Right atrium auricular region (tissue), 2 donors: ENCODE measurements at regions not wholly inside any gene's neighbourhood (a gene's known extent, or its start where the extent isn't known, plus 50 kb on each side); places are given as distances from the start of the nearest gene placed in this dataset.

ENCODE experiments used
- DNase-seq: peaks from one replicate; pipeline ENCODE4 v3.0.0-alpha.2; 2019; ENCODE audit warnings: low spot score
- H3K27ac ChIP-seq, 2 donors: fragments of 200-600 bp; sonication (generic); 1 replicate in 1 of 2; 2 replicates in 1 of 2; pipeline ENCODE4 v1.5.1; 2016 to 2019
- H3K27me3 ChIP-seq, 2 donors: fragments of 200-600 bp; sonication (generic); one replicate each; pipeline versions ENCODE4 v1.5.1 to v1.6.0; 2017 to 2019
- H3K36me3 ChIP-seq: fragments of 200-600 bp; sonication (generic); one replicate; pipeline ENCODE4 v1.5.1; 2016
- H3K4me1 ChIP-seq, 2 donors: fragments of 200-600 bp; sonication (generic); one replicate each; pipeline versions ENCODE4 v1.5.1 to v1.6.0; 2017 to 2019
- H3K4me3 ChIP-seq, 2 donors: fragments of 200-600 bp; sonication (generic); 1 replicate in 1 of 2; 2 replicates in 1 of 2; pipeline ENCODE4 v1.5.1; 2017 to 2019; ENCODE audit warnings: mild to moderate bottlenecking in 1 of 2, moderate library complexity in 1 of 2
- H3K9me3 ChIP-seq, 2 donors: fragments of 200-600 bp; sonication (generic); one replicate each; pipeline ENCODE4 v1.5.1; 2019
- CTCF ChIP-seq, 2 donors: fragments of 200-600 bp; sonication (generic); IDR thresholded peaks; one replicate each; pipeline ENCODE4 v1.5.1; 2019; ENCODE audit warnings: antibody characterized with exemption in 2 of 2

- H3K9me3 ChIP-seq, result peaks cover 0 to 10% of the 10 kb centered on the region in 2 donors
- no peaks in the 10 kb centered on the region for H3K36me3 ChIP-seq
- H3K4me1 ChIP-seq, result no peaks in the 10 kb centered on the region
- TF ChIP-seq CTCF (IDR thresholded peaks at IDR 0.05), result no peak
- DNase-seq, result no peak
- H3K4me3 ChIP-seq, result no peak overlapping the region
- H3K27ac ChIP-seq, result no peak overlapping the region
- H3K27me3 ChIP-seq, result no peaks in the 10 kb centered on the region
Observed at GRCh38 chr1:24990136-24990535, 60.1 kb upstream of the RUNX3 start.

GRCh38 chr1:24989082-24989481 is 59.0 kb upstream of the RUNX3 start:
- no peak overlapping the region for H3K27ac ChIP-seq
- no peaks in the 10 kb centered on the region for H3K4me1 ChIP-seq
- no peak for DNase-seq
- no peak overlapping the region for H3K4me3 ChIP-seq
- H3K36me3 ChIP-seq, result no peaks in the 10 kb centered on the region
- no peaks in the 10 kb centered on the region for H3K27me3 ChIP-seq
- peaks cover 0 to 10% of the 10 kb centered on the region in 2 donors for H3K9me3 ChIP-seq
- no peak for TF ChIP-seq CTCF (IDR thresholded peaks at IDR 0.05)

GRCh38 chr1:24988558-24988912 is 58.5 kb upstream of the RUNX3 start:
- Histone ChIP-seq H3K4me1 (no peaks in the 10 kb centered on the region), H3K36me3 (no peaks in the 10 kb centered on the region), H3K4me3 (no peak overlapping the region), H3K27ac (no peak overlapping the region), H3K27me3 (no peaks in the 10 kb centered on the region), H3K9me3 (peaks cover 0 to 10% of the 10 kb centered on the region in 2 donors)
- no peak for TF ChIP-seq CTCF (IDR thresholded peaks at IDR 0.05)
- DNase-seq, result no peak

- Histone ChIP-seq H3K4me3 (no peak overlapping the region), H3K27ac (no peak overlapping the region), H3K4me1 (no peaks in the 10 kb centered on the region), H3K36me3 (no peaks in the 10 kb centered on the region), H3K27me3 (no peaks in the 10 kb centered on the region), H3K9me3 (peaks cover 0 to 10% of the 10 kb centered on the region in 2 donors)
- no peak for TF ChIP-seq CTCF (IDR thresholded peaks at IDR 0.05)
- DNase-seq, result no peak
Observed at GRCh38 chr1:24987875-24988557, 57.9 kb upstream of the RUNX3 start.

- Histone ChIP-seq H3K36me3 (no peaks in the 10 kb centered on the region), H3K27me3 (no peaks in the 10 kb centered on the region)
Observed at GRCh38 chr1:24987424-24987823, 57.3 kb upstream of the RUNX3 start.

More at GRCh38 chr1:24987424-24987823, 57.3 kb upstream of the RUNX3 start:
- peaks cover 0 to 9% of the 10 kb centered on the region in 2 donors for H3K9me3 ChIP-seq
- DNase-seq, result no peak
- no peaks in the 10 kb centered on the region for H3K4me1 ChIP-seq
- H3K27ac ChIP-seq, result no peak overlapping the region
- no peak overlapping the region for H3K4me3 ChIP-seq
- no peak for TF ChIP-seq CTCF (IDR thresholded peaks at IDR 0.05)
